ENCODE measurements at regions not wholly inside any gene's neighbourhood (a gene's known extent, or its start where the extent isn't known, plus 50 kb on each side); places are given as distances from the start of the nearest gene placed in this dataset.

- no peak for DNase-seq (ENCODE audit: extremely low read depth, low read depth)
- TF ChIP-seq CTCF (IDR thresholded peaks at IDR 0.05; ENCODE audit: low read depth, low read length) = no peak
Measured at GRCh38 chr20:43863821-43864544, 50.7 kb upstream of the TOX2 start.

- TF ChIP-seq CTCF (IDR thresholded peaks at IDR 0.05; ENCODE audit: low read depth, low read length) = no peak
- DNase-seq (ENCODE audit: extremely low read depth, low read depth) = no peak
Measured at GRCh38 chr20:43863330-43863729, 51.3 kb upstream of the TOX2 start.

- no peak for DNase-seq (ENCODE audit: extremely low read depth, low read depth)
- TF ChIP-seq CTCF (IDR thresholded peaks at IDR 0.05; ENCODE audit: low read depth, low read length) = no peak
Measured at GRCh38 chr20:43862438-43862837, 52.2 kb upstream of the TOX2 start.

GRCh38 chr20:43859994-43860393 lies 54.7 kb upstream of the TOX2 start:
- no peak for DNase-seq (ENCODE audit: extremely low read depth, low read depth)
- TF ChIP-seq CTCF (IDR thresholded peaks at IDR 0.05; ENCODE audit: low read depth, low read length) = no peak

GRCh38 chr20:43857932-43858331 lies 56.7 kb upstream of the TOX2 start:
- no peak for DNase-seq (ENCODE audit: extremely low read depth, low read depth)
- TF ChIP-seq CTCF (IDR thresholded peaks at IDR 0.05; ENCODE audit: low read depth, low read length) = no peak

- TF ChIP-seq CTCF (IDR thresholded peaks at IDR 0.05; ENCODE audit: low read depth, low read length) = no peak
Measured at GRCh38 chr20:43857127-43857526, 57.5 kb upstream of the TOX2 start.

GRCh38 chr20:43855803-43856202 lies 58.8 kb upstream of the TOX2 start:
- no peak for TF ChIP-seq CTCF (IDR thresholded peaks at IDR 0.05; ENCODE audit: low read depth, low read length)
- no peak for DNase-seq (ENCODE audit: extremely low read depth, low read depth)

More at GRCh38 chr20:43857127-43857526, 57.5 kb upstream of the TOX2 start:
- no peak for DNase-seq (ENCODE audit: extremely low read depth, low read depth)
